Activated naive CD4-positive, alpha-beta T cell treated with anti-CD3 and anti-CD28 coated beads, Interleukin-2, amount 50 U/mL, for 72 hours (primary cell): ENCODE measurements at regions not wholly inside any gene's neighbourhood (a gene's known extent, or its start where the extent isn't known, plus 50 kb on each side); places are given as distances from the start of the nearest gene placed in this dataset.
"Not testable (repeated sequence)": the region's sequence is repeated elsewhere in the genome, so short reads cannot be mapped to it uniquely, and the experiment has no call there.

Experiments
- ATAC-seq, 2 donors: fragments of 150-1000 bp; cut with Tn5 transposase; 2 replicates each; pipeline ENCODE4 v1.10.0; 2021; ENCODE audit warnings: mild to moderate bottlenecking in 2 of 2, moderate library complexity in 2 of 2
- DNase-seq, 2 donors: peaks; one replicate each; pipeline ENCODE4 v3.0.0; 2021 to 2022; ENCODE audit warnings: low spot score in 2 of 2
- H3K27ac Mint-ChIP-seq, 2 donors: one replicate each; pipeline ENCODE4 v1.8.0; 2022; ENCODE audit warnings: mild to moderate bottlenecking in 2 of 2, mixed read lengths in 2 of 2
- H3K36me3 Mint-ChIP-seq, 2 donors: one replicate each; pipeline ENCODE4 v1.8.0; 2022; ENCODE audit warnings: mixed read lengths in 2 of 2
- H3K9me3 Mint-ChIP-seq, 2 donors: one replicate each; pipeline ENCODE4 v1.8.0; 2022; ENCODE audit warnings: mixed read lengths in 2 of 2

DNA sequence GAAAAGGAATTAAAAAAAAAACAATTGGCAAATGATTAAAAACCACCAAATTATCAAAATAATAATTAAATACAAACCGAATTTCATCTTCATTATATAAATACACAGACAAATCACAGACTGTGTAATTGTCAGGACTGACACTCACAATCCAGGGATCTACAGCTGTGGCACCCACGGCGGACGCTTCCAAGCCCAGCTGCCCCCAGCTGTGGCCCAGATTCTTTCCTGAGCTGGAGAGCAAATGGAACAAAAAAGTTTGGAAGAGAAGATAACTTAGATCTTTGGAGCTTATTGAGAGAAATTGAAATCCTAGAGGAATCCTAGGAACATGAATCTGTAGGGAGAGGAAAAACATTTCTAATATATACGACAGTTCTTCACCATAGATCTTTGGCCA, 316.1 kb downstream of the OTUD1 start:
- ATAC-seq, result no peak
- no peak for DNase-seq
- Mint-ChIP-seq H3K36me3 (no peaks in the 10 kb centered on the region), H3K27ac (no peak overlapping the region), H3K9me3 (no peaks in the 10 kb centered on the region)

GRCh38 chr10:23755556-23755955, 316.7 kb downstream of the OTUD1 start:
- Mint-ChIP-seq H3K36me3 (no peaks in the 10 kb centered on the region), H3K27ac (no peak overlapping the region), H3K9me3 (no peaks in the 10 kb centered on the region)
- no peak for DNase-seq
- no peak for ATAC-seq

GRCh38 chr10:23768281-23768680, 329.4 kb downstream of the OTUD1 start:
- H3K36me3 Mint-ChIP-seq, result no peaks in the 10 kb centered on the region
- ATAC-seq (no peak), DNase-seq (no peak)

DNA sequence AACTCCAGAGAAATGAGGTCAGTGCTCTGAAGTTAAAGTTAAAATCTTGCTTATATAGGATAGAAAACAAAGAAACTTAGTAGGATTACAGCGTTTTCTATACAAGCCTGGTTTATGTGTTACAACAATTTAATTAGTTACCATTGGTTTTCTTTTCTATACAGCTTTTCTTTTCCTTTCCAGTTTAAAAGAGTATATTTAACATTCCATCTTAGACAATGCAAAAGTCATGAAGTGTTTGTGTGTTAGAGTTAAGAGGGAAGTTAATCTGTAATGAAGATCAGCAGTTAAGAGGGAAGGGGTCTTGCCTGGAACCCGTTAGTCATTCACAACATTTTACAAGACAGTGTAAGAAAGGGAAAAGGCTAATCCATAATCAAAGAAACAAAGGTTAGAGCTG, 338.3 kb downstream of the OTUD1 start:
- ATAC-seq (no peak), DNase-seq (no peak)
- Mint-ChIP-seq H3K27ac (no peak overlapping the region), H3K9me3 (peaks cover 0 to 4% of the 10 kb centered on the region in 2 donors), H3K36me3 (no peaks in the 10 kb centered on the region)

More at GRCh38 chr10:23768281-23768680, 329.4 kb downstream of the OTUD1 start:
- Mint-ChIP-seq H3K9me3 (peaks cover 11 to 16% of the 10 kb centered on the region in 2 donors), H3K27ac (no peak overlapping the region)

- Mint-ChIP-seq H3K36me3 (no peaks in the 10 kb centered on the region), H3K27ac (no peak overlapping the region), H3K9me3 (peaks cover 0 to 4% of the 10 kb centered on the region in 2 donors)
- DNase-seq, result no peak
- no peak for ATAC-seq
Measured at GRCh38 chr10:23779301-23779700, 340.4 kb downstream of the OTUD1 start.

GRCh38 chr10:23780331-23780730, 341.5 kb downstream of the OTUD1 start:
- H3K36me3 Mint-ChIP-seq, result no peaks in the 10 kb centered on the region
- H3K9me3 Mint-ChIP-seq, result no peaks in the 10 kb centered on the region
- ATAC-seq (no peak), DNase-seq (no peak)
- H3K27ac Mint-ChIP-seq, result no peak overlapping the region

DNA sequence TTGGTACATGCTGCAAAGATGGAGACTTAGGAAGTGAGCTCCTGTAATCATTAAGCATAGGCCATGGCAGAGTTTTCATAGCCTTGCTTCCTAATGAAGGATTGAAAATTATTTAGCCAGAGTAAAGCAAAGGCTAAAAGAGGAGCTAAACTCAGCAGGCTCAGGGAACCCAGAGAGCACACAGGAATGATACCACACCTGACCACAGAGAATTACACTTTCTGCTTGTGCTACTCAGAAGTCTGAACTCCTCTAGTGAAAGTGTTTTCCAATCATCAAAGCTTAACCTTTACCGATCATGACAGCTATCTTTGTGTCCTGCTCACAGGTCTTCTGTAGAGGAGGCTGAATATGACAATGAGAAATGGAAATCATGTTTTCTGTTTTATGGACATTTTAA, 347.7 kb downstream of the OTUD1 start:
- Mint-ChIP-seq H3K27ac (no peak overlapping the region), H3K36me3 (no peaks in the 10 kb centered on the region), H3K9me3 (no peaks in the 10 kb centered on the region)
- ATAC-seq (no peak), DNase-seq (no peak)

- no peak for ATAC-seq
- Mint-ChIP-seq H3K9me3 (peaks cover 0 to 4% of the 10 kb centered on the region in 2 donors), H3K27ac (no peak overlapping the region), H3K36me3 (no peaks in the 10 kb centered on the region)
- DNase-seq, result no peak
Measured at GRCh38 chr10:23793577-23793976, 354.7 kb downstream of the OTUD1 start.

- H3K9me3 Mint-ChIP-seq, H3K27ac Mint-ChIP-seq, H3K36me3 Mint-ChIP-seq, ATAC-seq, DNase-seq: not testable (repeated sequence)
Measured at GRCh38 chr10:23797452-23797851, 358.6 kb downstream of the OTUD1 start.

DNA sequence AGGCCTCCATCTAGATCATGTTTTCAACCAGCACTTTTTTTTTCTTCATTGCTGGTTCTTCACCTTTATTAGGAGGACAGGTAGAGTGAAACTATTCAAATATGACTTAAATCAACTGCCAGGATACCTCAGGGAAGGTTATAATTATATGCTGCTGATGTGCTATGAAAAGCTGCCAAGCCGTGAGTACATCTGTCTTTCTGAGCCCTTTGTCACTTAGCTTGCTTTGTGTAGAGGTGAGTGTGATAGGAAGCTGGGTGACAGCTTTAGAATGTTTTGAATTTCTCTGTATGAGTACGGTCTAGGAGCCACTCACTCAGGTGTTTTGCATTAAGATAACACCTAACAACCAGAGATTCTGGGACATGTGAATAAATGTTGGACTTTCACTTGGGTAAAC, 365.2 kb downstream of the OTUD1 start:
- no peak for DNase-seq
- peaks cover 0 to 3% of the 10 kb centered on the region in 2 donors for H3K9me3 Mint-ChIP-seq
- no peak overlapping the region for H3K27ac Mint-ChIP-seq
- no peak for ATAC-seq
- no peaks in the 10 kb centered on the region for H3K36me3 Mint-ChIP-seq

DNA sequence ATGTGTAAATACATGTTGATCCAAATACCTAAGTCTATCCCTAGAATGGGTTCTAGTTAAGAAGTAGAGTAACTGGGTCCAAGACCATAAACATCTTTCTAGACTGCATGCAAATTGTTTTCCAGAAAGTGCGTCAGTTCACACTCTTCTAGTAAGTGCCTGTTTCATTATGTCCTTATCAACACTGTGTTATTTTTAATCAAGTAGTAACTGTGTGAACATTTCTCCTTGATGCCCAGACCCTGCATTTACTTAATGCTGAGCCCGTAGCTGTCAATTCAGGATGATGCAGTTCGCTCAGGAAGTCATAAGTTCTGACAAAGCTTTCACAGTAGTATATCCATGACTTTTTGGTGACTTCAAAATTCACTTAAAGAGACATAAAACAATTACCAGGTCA, 374.8 kb downstream of the OTUD1 start:
- DNase-seq (no peak), ATAC-seq (no peak)
- Mint-ChIP-seq H3K27ac (no peak overlapping the region), H3K9me3 (no peaks in the 10 kb centered on the region), H3K36me3 (no peaks in the 10 kb centered on the region)

- ATAC-seq, result no peak
- no peak overlapping the region for H3K27ac Mint-ChIP-seq
- DNase-seq, result no peak
- H3K36me3 Mint-ChIP-seq, result no peaks in the 10 kb centered on the region
- no peaks in the 10 kb centered on the region for H3K9me3 Mint-ChIP-seq
Measured at GRCh38 chr10:23818484-23818883, 379.6 kb downstream of the OTUD1 start.

DNA sequence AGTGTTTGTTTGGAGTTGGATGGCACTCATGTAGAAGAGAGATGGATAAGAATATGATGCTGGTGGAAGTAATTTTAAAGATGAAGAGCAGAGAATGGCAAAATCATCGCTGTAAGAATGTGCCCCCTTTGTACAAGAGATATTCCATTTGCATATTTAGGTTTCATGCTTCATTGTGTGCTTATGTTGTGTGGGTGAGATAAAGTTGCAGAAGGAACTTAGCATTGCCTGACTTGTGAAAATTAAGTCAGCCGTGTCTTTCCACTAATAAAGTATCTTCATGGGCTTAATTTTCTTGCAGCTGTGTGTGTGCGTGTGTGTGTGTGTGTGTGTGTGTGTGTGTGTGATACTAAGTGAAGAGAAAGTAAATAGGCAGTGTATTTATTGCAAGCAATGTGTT, 381.9 kb downstream of the OTUD1 start:
- no peaks in the 10 kb centered on the region for H3K36me3 Mint-ChIP-seq
- ATAC-seq (no peak), DNase-seq (no peak)
- no peaks in the 10 kb centered on the region for H3K9me3 Mint-ChIP-seq
- H3K27ac Mint-ChIP-seq, result no peak overlapping the region

GRCh38 chr10:23824822-23825221, 384.1 kb upstream of the KIAA1217 start:
- H3K9me3 Mint-ChIP-seq, result peaks cover 4 to 5% of the 10 kb centered on the region in 2 donors
- no peaks in the 10 kb centered on the region for H3K36me3 Mint-ChIP-seq
- DNase-seq (no peak), ATAC-seq (no peak)
- no peak overlapping the region for H3K27ac Mint-ChIP-seq

DNA sequence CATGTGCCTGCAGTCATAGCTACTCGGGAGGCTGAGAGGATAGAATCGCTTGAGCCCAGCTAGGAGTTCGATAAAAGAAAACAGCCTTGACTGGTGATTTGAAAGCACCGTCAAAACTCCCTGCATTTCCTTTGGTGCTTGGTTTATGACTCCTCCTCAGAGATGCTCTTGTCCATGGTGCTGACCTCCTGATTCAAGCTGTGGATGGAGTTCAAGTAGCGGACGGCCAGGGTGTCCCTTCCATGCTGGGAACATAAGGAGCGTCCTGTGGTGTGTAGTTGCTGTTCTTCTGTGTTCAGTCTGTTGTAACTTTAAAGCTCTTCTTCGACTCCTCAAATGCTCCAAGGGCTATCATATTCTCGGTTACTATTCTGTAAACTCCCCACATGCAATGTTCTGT, 382.5 kb upstream of the KIAA1217 start:
- DNase-seq (no peak), ATAC-seq (no peak)
- Mint-ChIP-seq H3K27ac (no peak overlapping the region), H3K9me3 (peaks cover 4 to 10% of the 10 kb centered on the region in 2 donors), H3K36me3 (no peaks in the 10 kb centered on the region)

DNA sequence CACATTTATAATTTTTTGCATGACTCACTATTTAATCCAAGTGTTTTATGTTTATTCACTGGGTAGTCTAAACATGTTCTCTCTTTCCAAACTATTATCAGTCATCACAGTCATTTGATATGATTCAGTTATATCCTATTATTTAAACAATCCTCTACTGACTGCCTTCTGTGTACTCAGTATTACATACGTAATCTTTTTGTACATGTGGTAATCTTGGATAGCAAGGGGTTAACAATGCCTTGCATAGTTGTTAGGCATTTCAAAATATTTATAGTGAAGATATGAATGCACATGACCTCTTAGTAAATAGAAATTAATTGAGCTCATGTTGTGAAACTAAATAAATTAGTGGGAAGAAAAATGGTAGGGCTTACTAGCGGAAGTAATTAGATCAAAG, 379.4 kb upstream of the KIAA1217 start:
- no peak overlapping the region for H3K27ac Mint-ChIP-seq
- no peaks in the 10 kb centered on the region for H3K36me3 Mint-ChIP-seq
- DNase-seq, result no peak
- H3K9me3 Mint-ChIP-seq, result peaks cover 4 to 13% of the 10 kb centered on the region in 2 donors
- ATAC-seq, result no peak

DNA sequence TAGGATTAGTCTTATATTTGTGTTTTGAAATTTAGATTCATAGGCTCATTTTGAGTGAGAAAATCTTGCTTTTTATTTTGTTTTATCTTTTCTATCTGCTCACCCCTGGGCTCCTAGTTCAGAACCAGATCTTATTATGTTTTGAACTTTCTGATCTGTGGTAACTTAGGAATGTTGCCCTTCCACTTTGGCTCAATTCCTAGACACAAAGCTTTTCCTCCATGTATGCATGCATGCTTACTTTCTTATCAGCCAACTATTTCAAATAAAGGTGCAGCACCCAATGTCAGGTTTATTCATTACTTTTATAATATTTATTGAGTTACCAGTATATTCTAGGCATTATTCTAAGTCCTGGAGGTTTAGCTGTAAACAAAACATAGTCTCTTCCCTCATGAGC, 374.8 kb upstream of the KIAA1217 start:
- Mint-ChIP-seq H3K27ac (no peak overlapping the region), H3K36me3 (no peaks in the 10 kb centered on the region), H3K9me3 (peaks cover 4 to 13% of the 10 kb centered on the region in 2 donors)
- ATAC-seq (no peak), DNase-seq (no peak)

GRCh38 chr10:23850631-23851030, 358.3 kb upstream of the KIAA1217 start:
- Mint-ChIP-seq H3K27ac (no peak overlapping the region), H3K9me3 (peaks cover 11 to 14% of the 10 kb centered on the region in 2 donors), H3K36me3 (peaks cover 3 to 11% of the 10 kb centered on the region in 2 donors)
- ATAC-seq (no peak), DNase-seq (no peak)

GRCh38 chr10:23859598-23859997, 349.3 kb upstream of the KIAA1217 start:
- no peak for DNase-seq
- Mint-ChIP-seq H3K36me3 (peaks cover 0 to 5% of the 10 kb centered on the region in 2 donors), H3K9me3 (no peaks in the 10 kb centered on the region), H3K27ac (no peak overlapping the region)
- no peak for ATAC-seq
